K562 (cell line): ENCODE measurements at regions not wholly inside any gene's neighbourhood (a gene's known extent, or its start where the extent isn't known, plus 50 kb on each side); places are given as distances from the start of the nearest gene placed in this dataset.

Experiments used
- ATAC-seq: fragments of 200-7000 bp; cut with Tn5 transposase; 3 replicates; pipeline ENCODE4 v1.9.1; 2020; ENCODE audit warnings: moderate library complexity
- BruUV-seq: library from RNA; stranded (reverse); fragments of 400-500 nt; replicated peaks from 2 replicates; lab custom pipeline; 2021; lab: Mats Ljungman, UMichigan
- CTCF ChIA-PET: fragments of 300-600 bp; formaldehyde crosslinking; extraction: SDS; loops from one replicate; lab custom pipeline; 2021; ENCODE audit warnings: low intra/inter-chr PET ratio; lab: Yijun Ruan, JAX
- POLR2A ChIA-PET: fragments of 300-600, 350-650 bp; sonication (Branson Sonifier 250); formaldehyde crosslinking; extraction: SDS; loops from one replicate; lab custom pipeline; 2021; ENCODE audit warnings: antibody characterized with exemption, inconsistent platforms; lab: Yijun Ruan, JAX
- DNase-seq, 4 experiments: peaks; one replicate each; pipeline versions ENCODE4 v3.0.0 to v3.0.0-alpha.2; 2011 to 2018; ENCODE audit warnings: low spot score in 3 of 4, mixed read lengths in 3 of 4; ENCODE audit errors: extremely low read depth in 1 of 4
- FAIRE-seq: peaks from 2 replicates; lab custom pipeline; 2011; peaks lifted over from hg19 to GRCh38; lab: Jason Lieb, UNC
- H2AFZ ChIP-seq: 2 replicates; pipeline ENCODE4 v1.6.0; 2011; ENCODE audit warnings: low read depth, low read length, control low read depth, inconsistent platforms
- H3K27ac ChIP-seq: fragments of 200-600 bp; 3 replicates; pipeline ENCODE4 v1.8.0; 2011; ENCODE audit warnings: low read depth, mild to moderate bottlenecking, control low read depth, inconsistent platforms, low read length, moderate library complexity, mixed read lengths; ENCODE audit errors: extremely low read depth
- H3K27me3 ChIP-seq, 2 experiments: fragments of 300-600 bp in 1 of 2; 2 replicates in 1 of 2; 3 replicates in 1 of 2; pipeline versions ENCODE4 v1.6.0 to v1.8.0; 2011; ENCODE audit warnings: inconsistent platforms in 2 of 2, low read length in 2 of 2, mild to moderate bottlenecking in 1 of 2, mixed read lengths in 1 of 2, moderate library complexity in 1 of 2; ENCODE audit not compliant: control insufficient read depth in 2 of 2, insufficient read depth in 2 of 2
- H3K36me3 ChIP-seq: fragments of 300-600 bp; 3 replicates; pipeline ENCODE4 v1.8.0; 2011; ENCODE audit warnings: mild to moderate bottlenecking, low read length, inconsistent platforms; ENCODE audit not compliant: control insufficient read depth, insufficient read depth
- H3K4me1 ChIP-seq, 2 experiments: fragments of 200-600 bp in 1 of 2; replicated peaks in 1 of 2; 2 replicates in 1 of 2; 3 replicates in 1 of 2; pipeline versions ENCODE4 v1.5.1 to v1.8.0; 2011; ENCODE audit warnings: inconsistent platforms in 2 of 2, low read length in 2 of 2, mild to moderate bottlenecking in 1 of 2, mixed read lengths in 1 of 2, moderate library complexity in 1 of 2; ENCODE audit not compliant: control insufficient read depth in 2 of 2, insufficient read depth in 2 of 2
- H3K4me2 ChIP-seq: 2 replicates; pipeline ENCODE4 v1.6.1; 2011; ENCODE audit warnings: low read length, control low read depth, inconsistent platforms, mixed read lengths; ENCODE audit not compliant: insufficient read depth
- H3K4me3 ChIP-seq: fragments of 200-600 bp; sonication (generic), shearing (Covaris generic); 2 replicates; pipeline ENCODE4 v1.5.1; 2016; ENCODE audit warnings: control low read depth, inconsistent platforms
- H3K79me2 ChIP-seq: fragments of 200-600 bp; 3 replicates; pipeline ENCODE4 v1.8.0; 2011; ENCODE audit warnings: low read length, inconsistent platforms; ENCODE audit not compliant: control insufficient read depth, insufficient read depth
- H3K9ac ChIP-seq, 2 experiments: 2 replicates each; pipeline versions ENCODE4 v1.6.0 to v1.6.1; 2011; ENCODE audit warnings: low read depth in 2 of 2, low read length in 2 of 2, control low read depth in 1 of 2, inconsistent platforms in 1 of 2, mild to moderate bottlenecking in 1 of 2, mixed read lengths in 1 of 2; ENCODE audit not compliant: insufficient read depth in 1 of 2
- H3K9me1 ChIP-seq: one replicate; pipeline ENCODE4 v1.6.0; 2011; ENCODE audit warnings: inconsistent platforms, mild to moderate bottlenecking, low read length, moderate library complexity; ENCODE audit not compliant: control insufficient read depth, insufficient read depth
- H3K9me3 ChIP-seq: replicated peaks from 2 replicates; pipeline ENCODE4 v1.5.1; 2011; ENCODE audit warnings: low read depth, low read length, inconsistent platforms; ENCODE audit not compliant: control insufficient read depth, insufficient read depth
- H4K20me1 ChIP-seq: replicated peaks from 2 replicates; pipeline ENCODE4 v1.6.1; 2011; ENCODE audit warnings: low read length, inconsistent platforms, mixed read lengths; ENCODE audit not compliant: control insufficient read depth, insufficient read depth
- ATF2 ChIP-seq: sonication (generic); formaldehyde crosslinking; IDR thresholded peaks from 2 replicates; pipeline ENCODE4 v1.8.1; 2022; ENCODE audit warnings: missing genetic modification reagents
- BCOR ChIP-seq: fragments of 450-650 bp; IDR thresholded peaks from 2 replicates; pipeline ENCODE4 v1.6.1; 2016
- C11orf30 ChIP-seq: fragments of 450-650 bp; IDR thresholded peaks from 2 replicates; pipeline ENCODE4 v1.6.1; 2016; ENCODE audit warnings: low read depth, mild to moderate bottlenecking
- DMBX1 ChIP-seq: fragments of 250-450 bp; sonication (Bioruptor Pico); IDR thresholded peaks from 2 replicates; pipeline ENCODE4 v1.8.0; 2022; ENCODE audit warnings: inconsistent platforms, mild to moderate bottlenecking, moderate library complexity, borderline replicate concordance
- EHMT2 ChIP-seq: fragments of 450-650 bp; IDR thresholded peaks from 2 replicates; pipeline ENCODE4 v1.6.1; 2018; ENCODE audit warnings: antibody characterized with exemption
- HOMEZ ChIP-seq: fragments of 250-450 bp; sonication (Bioruptor Pico); IDR thresholded peaks from 2 replicates; pipeline ENCODE4 v1.4.0; 2020; ENCODE audit warnings: mild to moderate bottlenecking, moderate library complexity
- MITF ChIP-seq: IDR thresholded peaks from 2 replicates; pipeline ENCODE4 v1.6.1; 2014; ENCODE audit warnings: antibody characterized with exemption
- NR0B1 ChIP-seq: fragments of 450-650 bp; IDR thresholded peaks from one replicate; pipeline ENCODE4 v1.6.1; 2018; ENCODE audit warnings: mild to moderate bottlenecking, moderate library complexity; ENCODE audit not compliant: partially characterized antibody
- POLR2B ChIP-seq: fragments of 450-650 bp; IDR thresholded peaks from 2 replicates; pipeline ENCODE4 v1.6.1; 2018; ENCODE audit warnings: low read depth; ENCODE audit not compliant: partially characterized antibody
- SNAPC5 ChIP-seq: fragments of 250-450 bp; sonication (Bioruptor Pico); IDR thresholded peaks from 2 replicates; pipeline ENCODE4 v1.8.0; 2021; ENCODE audit warnings: moderate library complexity, mild to moderate bottlenecking, inconsistent platforms
- STAG1 ChIP-seq: sonication (generic); formaldehyde crosslinking; IDR thresholded peaks from 2 replicates; pipeline ENCODE4 v1.5.0; 2020; ENCODE audit warnings: missing genetic modification reagents, borderline replicate concordance
- STAT5A ChIP-seq: IDR thresholded peaks from 2 replicates; pipeline ENCODE4 v1.6.1; 2012; ENCODE audit warnings: low read length, inconsistent platforms, borderline replicate concordance
- STAT6 ChIP-seq: sonication (generic); formaldehyde crosslinking; IDR thresholded peaks from 2 replicates; pipeline ENCODE4 v1.8.1; 2023; ENCODE audit warnings: mild to moderate bottlenecking, missing genetic modification reagents
- ZNF717 ChIP-seq: fragments of 250-450 bp; sonication (Bioruptor Pico); IDR thresholded peaks from 2 replicates; pipeline ENCODE4 v1.5.0; 2021
- ZNF75A ChIP-seq: fragments of 450-650 bp; formaldehyde crosslinking; IDR thresholded peaks from 2 replicates; pipeline ENCODE4 v1.4.0; 2020; ENCODE audit warnings: mild to moderate bottlenecking
- in situ Hi-C: fragments of 300-500 bp; cut with MboI; formaldehyde crosslinking; loops from 4 replicates; pipeline ENCODE4 v1.15.0; 2018; ENCODE audit warnings: inconsistent platforms, mixed read lengths
- intact Hi-C: fragments of 100-400 bp; cut with micrococcal nuclease; formaldehyde crosslinking; loops from 2 replicates; pipeline ENCODE4 v1.14.2; 2022

- CTCF ChIA-PET = no interaction called here
- H3K36me3 ChIP-seq = no peaks in the 10 kb centered on the region
- H3K27ac ChIP-seq = no peak overlapping the region
- ATAC-seq = no peak
- H3K9me1 ChIP-seq = no peaks in the 10 kb centered on the region
- intact Hi-C loops = no loop called here
- no TSS peak for BruUV-seq
- DNase-seq = no peak
- no peaks in the 10 kb centered on the region for H3K9me3 ChIP-seq
- in situ Hi-C loops = no loop called here
- H4K20me1 ChIP-seq = no peaks in the 10 kb centered on the region
- POLR2A ChIA-PET = no interaction called here
- FAIRE-seq = no peak
- H3K4me2 ChIP-seq = no peak overlapping the region
- H3K79me2 ChIP-seq = no peaks in the 10 kb centered on the region
- no peak overlapping the region for H3K4me3 ChIP-seq
- no peaks in the 10 kb centered on the region for H3K27me3 ChIP-seq
- H3K4me1 ChIP-seq = no peaks in the 10 kb centered on the region; a peak in 1 of 5 replicates
- H3K9ac ChIP-seq = no peak overlapping the region
- H2AFZ ChIP-seq = no peak overlapping the region
- TF ChIP-seq POLR2B (no peak), EHMT2 (no peak), ZNF75A (CRISPR knock-in tag) (no peak), BCOR (no peak), STAT6 (CRISPR knock-in tag) (no peak), C11orf30 (no peak), SNAPC5 (CRISPR knock-in tag) (no peak), STAG1 (CRISPR knock-in tag) (no peak), ZNF717 (no peak), DMBX1 (CRISPR knock-in tag) (no peak), STAT5A (no peak), NR0B1 (no peak), ATF2 (CRISPR knock-in tag) (no peak), MITF (no peak), HOMEZ (CRISPR knock-in tag) (no peak)
Observed at GRCh38 chr13:47184321-47184720, 287.5 kb upstream of the HTR2A start.
